H1 (cell line): ENCODE measurements at regions not wholly inside any gene's neighbourhood (a gene's known extent, or its start where the extent isn't known, plus 50 kb on each side); places are given as distances from the start of the nearest gene placed in this dataset.

ENCODE experiments used
- CTCF ChIA-PET: fragments of 300-600 bp; sonication (Branson Sonifier 250); formaldehyde crosslinking; loops from one replicate; lab custom pipeline; 2021; ENCODE audit not compliant: partially characterized antibody; lab: Charles Lee
- POLR2A ChIA-PET: fragments of 300-600 bp; sonication (Branson Sonifier 250); formaldehyde crosslinking; loops from one replicate; lab custom pipeline; 2021; ENCODE audit warnings: inconsistent platforms; ENCODE audit not compliant: partially characterized antibody; lab: Charles Lee
- DNase-seq, 2 experiments: peaks; one replicate each; pipeline versions ENCODE4 v3.0.0 to v3.0.0-alpha.2; 2010 to 2022; ENCODE audit warnings: low spot score in 2 of 2, low read depth in 1 of 2, mixed read lengths in 1 of 2
- FAIRE-seq: peaks from 2 replicates; lab custom pipeline; 2011; peaks lifted over from hg19 to GRCh38; lab: Jason Lieb, UNC
- H2AFZ ChIP-seq: 2 replicates; pipeline ENCODE4 v1.8.1; 2012; ENCODE audit warnings: low read length, inconsistent platforms
- H2AK5ac ChIP-seq: 2 replicates; pipeline ENCODE4 v1.6.1; 2013; ENCODE audit warnings: low read depth, low read length
- H2BK120ac ChIP-seq: replicated peaks from 2 replicates; pipeline ENCODE3; 2013; ENCODE audit warnings: low read depth, low read length, inconsistent platforms
- H2BK12ac ChIP-seq: 2 replicates; pipeline ENCODE4 v1.6.1; 2013; ENCODE audit warnings: low read depth, low read length
- H2BK15ac ChIP-seq: 2 replicates; pipeline ENCODE4 v1.6.1; 2013; ENCODE audit warnings: low read length
- H2BK20ac ChIP-seq: 2 replicates; pipeline ENCODE4 v1.6.1; 2013; ENCODE audit warnings: low read length
- H2BK5ac ChIP-seq: 2 replicates; pipeline ENCODE4 v1.6.1; 2013; ENCODE audit warnings: low read depth, low read length
- H3K14ac ChIP-seq: 2 replicates; pipeline ENCODE4 v1.6.1; 2013; ENCODE audit warnings: inconsistent platforms; ENCODE audit not compliant: insufficient read length
- H3K18ac ChIP-seq: 2 replicates; pipeline ENCODE4 v1.6.1; 2013; ENCODE audit warnings: low read length; ENCODE audit errors: extremely low read depth
- H3K23ac ChIP-seq: 2 replicates; pipeline ENCODE4 v1.6.1; 2013; ENCODE audit warnings: inconsistent platforms; ENCODE audit not compliant: insufficient read length
- H3K23me2 ChIP-seq: 2 replicates; pipeline ENCODE4 v1.6.1; 2013; ENCODE audit warnings: low read depth, low read length
- H3K27ac ChIP-seq: 2 replicates; pipeline ENCODE4 v1.6.1; 2011; ENCODE audit warnings: low read depth, low read length, inconsistent platforms
- H3K27me3 ChIP-seq, 4 experiments: replicated peaks in 1 of 4; 1 replicate in 1 of 4; 2 replicates in 3 of 4; pipeline versions ENCODE4 v1.6.1 to v1.8.1; 2011 to 2013; ENCODE audit warnings: low read length in 3 of 4, mild to moderate bottlenecking in 3 of 4, inconsistent platforms in 2 of 4, mixed read lengths in 2 of 4, moderate library complexity in 1 of 4; ENCODE audit not compliant: control insufficient read depth in 3 of 4, insufficient read depth in 3 of 4; ENCODE audit errors: extremely low read depth in 1 of 4
- H3K36me3 ChIP-seq, 4 experiments: 2 replicates each; pipeline versions ENCODE4 v1.6.1 to v1.8.1; 2011 to 2013; ENCODE audit warnings: mild to moderate bottlenecking in 4 of 4, low read length in 3 of 4, moderate library complexity in 2 of 4, control low read depth in 1 of 4, inconsistent platforms in 1 of 4; ENCODE audit not compliant: insufficient read depth in 4 of 4, control insufficient read depth in 2 of 4
- H3K4ac ChIP-seq: replicated peaks from 2 replicates; pipeline ENCODE3; 2013; ENCODE audit warnings: low read length, low read depth, mixed read lengths, inconsistent platforms; ENCODE audit not compliant: insufficient read length
- H3K4me1 ChIP-seq, 4 experiments: replicated peaks in 1 of 4; 1 replicate in 1 of 4; 2 replicates in 3 of 4; pipeline versions ENCODE4 v1.6.1 to v1.8.1; 2011 to 2013; ENCODE audit warnings: low read length in 3 of 4, inconsistent platforms in 2 of 4, mixed read lengths in 1 of 4; ENCODE audit not compliant: insufficient read depth in 4 of 4, control insufficient read depth in 3 of 4
- H3K4me2 ChIP-seq, 2 experiments: 2 replicates each; pipeline versions ENCODE4 v1.6.1 to v1.8.1; 2011 to 2013; ENCODE audit warnings: low read depth in 2 of 2, low read length in 2 of 2, control low read depth in 1 of 2, inconsistent platforms in 1 of 2, mild to moderate bottlenecking in 1 of 2; ENCODE audit not compliant: insufficient read depth in 1 of 2
- H3K4me3 ChIP-seq, 4 experiments: fragments of 200-600, 300-600 bp in 1 of 4; sonication (generic), shearing (Covaris generic), sonication (Bioruptor Twin) in 1 of 4; 2 replicates each; pipeline versions ENCODE4 v1.5.1 to v1.8.1; 2011 to 2016; ENCODE audit warnings: low read length in 4 of 4, low read depth in 3 of 4, control low read depth in 2 of 4, inconsistent platforms in 2 of 4, mild to moderate bottlenecking in 2 of 4, mixed read lengths in 1 of 4, moderate library complexity in 1 of 4; ENCODE audit not compliant: insufficient read depth in 2 of 4; ENCODE audit errors: extremely low read depth in 1 of 4
- H3K56ac ChIP-seq: replicated peaks from 2 replicates; pipeline ENCODE3; 2013; ENCODE audit warnings: low read depth, mild to moderate bottlenecking, mixed read lengths, low read length, inconsistent platforms; ENCODE audit not compliant: insufficient read length
- H3K79me1 ChIP-seq: 2 replicates; pipeline ENCODE4 v1.6.1; 2013; ENCODE audit warnings: low read depth, low read length, control low read depth
- H3K79me2 ChIP-seq, 2 experiments: 2 replicates each; pipeline versions ENCODE4 v1.6.1 to v1.8.1; 2012 to 2013; ENCODE audit warnings: low read length in 2 of 2, mild to moderate bottlenecking in 2 of 2, inconsistent platforms in 1 of 2; ENCODE audit not compliant: insufficient read depth in 2 of 2, control insufficient read depth in 1 of 2
- H3K9ac ChIP-seq, 4 experiments: replicated peaks in 1 of 4; 1 replicate in 1 of 4; 2 replicates in 3 of 4; pipeline versions ENCODE4 v1.6.1 to v1.8.1; 2011 to 2013; ENCODE audit warnings: low read depth in 3 of 4, low read length in 3 of 4, control low read depth in 2 of 4, mild to moderate bottlenecking in 2 of 4, moderate library complexity in 2 of 4, inconsistent platforms in 1 of 4; ENCODE audit errors: extremely low read depth in 1 of 4
- H3K9me3 ChIP-seq, 2 experiments: 2 replicates each; pipeline versions ENCODE4 v1.6.1 to v1.8.1; 2012 to 2013; ENCODE audit warnings: mild to moderate bottlenecking in 2 of 2, moderate library complexity in 2 of 2, control low read depth in 1 of 2, inconsistent platforms in 1 of 2, low read depth in 1 of 2, low read length in 1 of 2, mixed read lengths in 1 of 2; ENCODE audit not compliant: insufficient read depth in 2 of 2
- H4K20me1 ChIP-seq, 2 experiments: replicated peaks in 1 of 2; 2 replicates each; pipeline versions ENCODE3 to v1.8.1; 2011 to 2013; ENCODE audit warnings: inconsistent platforms in 2 of 2, low read length in 2 of 2, mild to moderate bottlenecking in 1 of 2; ENCODE audit not compliant: insufficient read depth in 2 of 2, control insufficient read depth in 1 of 2
- H4K5ac ChIP-seq: 2 replicates; pipeline ENCODE4 v1.6.1; 2013; ENCODE audit warnings: low read length, low read depth, mixed read lengths, inconsistent platforms; ENCODE audit not compliant: insufficient read length
- H4K8ac ChIP-seq: 2 replicates; pipeline ENCODE4 v1.8.0; 2013; ENCODE audit warnings: mild to moderate bottlenecking, moderate library complexity, low read length, inconsistent platforms; ENCODE audit not compliant: insufficient read depth; ENCODE audit errors: extremely low read depth
- H4K91ac ChIP-seq: replicated peaks from 2 replicates; pipeline ENCODE3; 2013; ENCODE audit warnings: low read length, mixed read lengths, inconsistent platforms; ENCODE audit not compliant: insufficient read length
- BCL11A ChIP-seq, 2 experiments: IDR thresholded peaks; one replicate each; pipeline ENCODE4 v1.6.1; 2011; ENCODE audit warnings: low read depth in 2 of 2, low read length in 2 of 2, mild to moderate bottlenecking in 2 of 2
- CEBPB ChIP-seq: IDR thresholded peaks from 2 replicates; pipeline ENCODE4 v1.6.1; 2012; ENCODE audit warnings: low read depth, low read length
- CREB1 ChIP-seq: IDR thresholded peaks from 2 replicates; pipeline ENCODE4 v1.6.1; 2012; ENCODE audit warnings: inconsistent platforms
- SRF ChIP-seq: IDR thresholded peaks from 2 replicates; pipeline ENCODE4 v1.6.1; 2011; ENCODE audit warnings: mild to moderate bottlenecking, low read depth, low read length, moderate library complexity
- WGBS, 2 experiments: shearing (Covaris generic) in 1 of 2; methylation state at CpG; one replicate each; pipeline versions ENCODE4 v1.1.6 to v1.1.7; 2013 to 2015; ENCODE audit warnings: low lambda C conversion rate in 2 of 2, mixed read lengths in 2 of 2, inconsistent platforms in 1 of 2, low coverage in 1 of 2, missing lambda C conversion rate in 1 of 2; ENCODE audit not compliant: insufficient replicate concordance in 2 of 2, insufficient coverage in 1 of 2, insufficient read length in 1 of 2; ENCODE audit errors: extremely low coverage in 1 of 2, missing lambda C conversion rate in 1 of 2; 5-methylcytosine and 5-hydroxymethylcytosine counted together

GRCh38 chr2:217717646-217718045 is 285.1 kb downstream of the TNS1 start:
- no peak overlapping the region for H3K27ac ChIP-seq
- H3K36me3 ChIP-seq: no peaks in the 10 kb centered on the region
- CTCF ChIA-PET: interaction anchor here (0.6 to 7.3 kb wide), 3 partner anchors 24 to 857 kb away, joined by 3 to 91 read pairs (median 3); no protein-coding TSS in a partner anchor
- H3K4me3 ChIP-seq: no peak overlapping the region
- H3K27me3 ChIP-seq: 0 out of 7 replicates have a peak, but pooled peaks cover 0 to 3% (median 0%) of the 10 kb centered on the region in 4 experiments
- H2BK5ac ChIP-seq: no peak overlapping the region
- H4K91ac ChIP-seq: no peak overlapping the region
- H3K9me3 ChIP-seq: 0 out of 4 replicates have a peak, but pooled peaks cover 0 to 5% of the 10 kb centered on the region in 2 experiments
- no peak overlapping the region for H3K4me2 ChIP-seq
- no peak overlapping the region for H4K8ac ChIP-seq
- H3K79me2 ChIP-seq: no peaks in the 10 kb centered on the region
- H2AFZ ChIP-seq: no peak overlapping the region
- no peak for TF ChIP-seq BCL11A (IDR thresholded peaks at IDR 0.05; ENCODE audit: low read depth in 2 of 2, low read length in 2 of 2)
- TF ChIP-seq CEBPB: no peak
- no peak for TF ChIP-seq CREB1
- TF ChIP-seq SRF: no peak
- H3K4ac ChIP-seq: no peak overlapping the region
- no peak overlapping the region for H2AK5ac ChIP-seq
- FAIRE-seq: no peak
- H3K23me2 ChIP-seq: no peaks in the 10 kb centered on the region; the same call in 1 of the 2 replicates
- no peak overlapping the region for H3K18ac ChIP-seq
- no peak overlapping the region for H2BK15ac ChIP-seq
- no peak for DNase-seq
- H3K14ac ChIP-seq: no peak overlapping the region
- no peak overlapping the region for H3K56ac ChIP-seq
- no peak overlapping the region for H2BK20ac ChIP-seq
- H2BK120ac ChIP-seq: no peak overlapping the region
- POLR2A ChIA-PET: interaction anchor here (0.7 kb wide), 1 partner anchor 32 kb away, joined by 5 read pairs; no protein-coding TSS in a partner anchor
- 94% methylated on average over 10 of the region's 10 CpGs; no CpG with 5 or more reads in 1 of the 2 experiments for WGBS, 2 experiments
- 0 out of 7 replicates have a peak, but pooled peaks cover 0 to 1% (median 0%) of the 10 kb centered on the region in 4 experiments for H3K4me1 ChIP-seq
- H3K23ac ChIP-seq: no peak overlapping the region
- no peaks in the 10 kb centered on the region for H4K20me1 ChIP-seq
- H2BK12ac ChIP-seq: no peak overlapping the region
- no peaks in the 10 kb centered on the region for H3K79me1 ChIP-seq
- no peak overlapping the region for H4K5ac ChIP-seq
- no peak overlapping the region for H3K9ac ChIP-seq
